OCI-LY3 (cell line): ENCODE measurements at regions not wholly inside any gene's neighbourhood (a gene's known extent, or its start where the extent isn't known, plus 50 kb on each side); places are given as distances from the start of the nearest gene placed in this dataset.

ENCODE experiments used
- CTCF ChIP-seq: fragments of 200-600, 300-600 bp; sonication (generic); IDR thresholded peaks from 2 replicates; pipeline ENCODE4 v1.5.1; 2014; ENCODE audit warnings: antibody characterized with exemption, low read length, low read depth
- EZH2phosphoT487 ChIP-seq: fragments of 200-600 bp; shearing (Covaris generic); IDR thresholded peaks from 2 replicates; pipeline ENCODE4 v1.6.1; 2018; ENCODE audit warnings: antibody characterized with exemption, mixed run types, low read depth

GRCh38 chr16:8194794-8195193 is 395.5 kb downstream of the TMEM114 start:
- TF ChIP-seq CTCF: peak; percentile 50
- TF ChIP-seq EZH2phosphoT487: no peak
